H1 (cell line): ENCODE measurements at regions not wholly inside any gene's neighbourhood (a gene's known extent, or its start where the extent isn't known, plus 50 kb on each side); places are given as distances from the start of the nearest gene placed in this dataset.

Experiments used
- CBX8 ChIP-seq: fragments of 300-800, 300-1000 bp; sonication (generic); IDR thresholded peaks from 2 replicates; pipeline ENCODE4 v1.7.1; 2016; ENCODE audit warnings: low read depth, low read length, borderline replicate concordance
- HDAC6 ChIP-seq: IDR thresholded peaks from one replicate; pipeline ENCODE4 v1.7.1; 2012; ENCODE audit warnings: low read depth, mild to moderate bottlenecking, inconsistent platforms, low read length, moderate library complexity
- TF ChIP-seq, protein P1 (sequence below): IDR thresholded peaks from 2 replicates; pipeline ENCODE4 v1.6.1; 2012; ENCODE audit warnings: low read length, inconsistent platforms

DNA sequence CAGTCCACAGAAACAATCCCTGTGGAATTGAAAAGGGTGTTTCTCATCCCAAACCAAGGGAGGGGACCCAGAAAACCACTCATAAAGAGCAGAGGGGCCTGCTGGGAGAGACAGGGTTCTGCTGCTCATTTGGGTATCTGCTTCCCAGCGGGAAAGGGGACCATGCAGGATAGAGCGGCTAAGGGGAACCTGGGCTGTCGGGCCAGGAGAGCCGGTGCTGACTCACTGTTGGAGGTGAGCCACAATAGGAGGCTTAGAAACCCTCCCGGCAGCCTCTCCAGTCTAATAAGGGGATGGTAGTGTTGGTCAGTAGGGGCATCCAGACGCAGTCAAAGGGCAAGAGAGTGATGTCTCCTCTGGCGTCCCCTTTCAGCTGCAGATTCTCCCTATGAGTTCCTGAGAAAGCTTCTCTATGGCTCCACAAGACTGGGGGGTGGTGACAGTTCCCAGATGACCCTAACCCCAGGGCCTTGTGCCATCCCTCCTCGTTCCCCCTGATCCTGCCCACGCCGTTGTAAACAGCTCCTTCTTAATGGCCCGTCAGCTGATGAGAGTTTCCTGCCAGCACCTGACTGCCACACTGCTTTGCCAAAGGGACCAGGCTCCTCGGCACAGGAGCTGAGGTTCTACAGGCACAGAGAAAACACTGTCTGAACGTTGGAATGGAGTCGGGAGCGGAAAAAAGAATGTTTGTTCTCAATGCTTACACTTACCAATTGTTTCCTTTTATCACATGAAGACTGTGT is 646.1 kb upstream of the DEFB115 start (continued):
- TF ChIP-seq, protein P1, sequence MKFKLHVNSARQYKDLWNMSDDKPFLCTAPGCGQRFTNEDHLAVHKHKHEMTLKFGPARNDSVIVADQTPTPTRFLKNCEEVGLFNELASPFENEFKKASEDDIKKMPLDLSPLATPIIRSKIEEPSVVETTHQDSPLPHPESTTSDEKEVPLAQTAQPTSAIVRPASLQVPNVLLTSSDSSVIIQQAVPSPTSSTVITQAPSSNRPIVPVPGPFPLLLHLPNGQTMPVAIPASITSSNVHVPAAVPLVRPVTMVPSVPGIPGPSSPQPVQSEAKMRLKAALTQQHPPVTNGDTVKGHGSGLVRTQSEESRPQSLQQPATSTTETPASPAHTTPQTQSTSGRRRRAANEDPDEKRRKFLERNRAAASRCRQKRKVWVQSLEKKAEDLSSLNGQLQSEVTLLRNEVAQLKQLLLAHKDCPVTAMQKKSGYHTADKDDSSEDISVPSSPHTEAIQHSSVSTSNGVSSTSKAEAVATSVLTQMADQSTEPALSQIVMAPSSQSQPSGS = no peak
- TF ChIP-seq CBX8 = no peak
- no peak for TF ChIP-seq HDAC6
